ENCODE measurements at regions not wholly inside any gene's neighbourhood (a gene's known extent, or its start where the extent isn't known, plus 50 kb on each side); places are given as distances from the start of the nearest gene placed in this dataset.

- no peak for DNase-seq (ENCODE audit: low read depth)
- Histone ChIP-seq H3K36me3 (ENCODE audit: control insufficient read depth, insufficient read depth, low read length) (no peaks in the 10 kb centered on the region), H3K4me3 (ENCODE audit: low read depth, low read length) (no peak overlapping the region), H3K27me3 (ENCODE audit: control insufficient read depth, insufficient read depth, low read length) (no peaks in the 10 kb centered on the region)
- TF ChIP-seq CTCF (IDR thresholded peaks at IDR 0.05; ENCODE audit: insufficient read depth, low read length, poor library complexity, severe bottlenecking): no peak
Observed at GRCh38 chr6:132198896-132199295, 202.4 kb downstream of the MOXD1 start.

- Histone ChIP-seq H3K27me3 (ENCODE audit: control insufficient read depth, insufficient read depth, low read length) (no peaks in the 10 kb centered on the region), H3K4me3 (ENCODE audit: low read depth, low read length) (no peak overlapping the region), H3K36me3 (ENCODE audit: control insufficient read depth, insufficient read depth, low read length) (no peaks in the 10 kb centered on the region)
- no peak for TF ChIP-seq CTCF (IDR thresholded peaks at IDR 0.05; ENCODE audit: insufficient read depth, low read length, poor library complexity, severe bottlenecking)
- DNase-seq (ENCODE audit: low read depth): no peak
Observed at GRCh38 chr6:132198040-132198439, 203.2 kb downstream of the MOXD1 start.

- no peak for TF ChIP-seq CTCF (IDR thresholded peaks at IDR 0.05; ENCODE audit: insufficient read depth, low read length, poor library complexity, severe bottlenecking)
- no peaks in the 10 kb centered on the region for H3K36me3 ChIP-seq (ENCODE audit: control insufficient read depth, insufficient read depth, low read length)
- H3K27me3 ChIP-seq (ENCODE audit: control insufficient read depth, insufficient read depth, low read length): no peaks in the 10 kb centered on the region
- no peak overlapping the region for H3K4me3 ChIP-seq (ENCODE audit: low read depth, low read length)
- no peak for DNase-seq (ENCODE audit: low read depth)
Observed at GRCh38 chr6:132194529-132194928, 206.7 kb downstream of the MOXD1 start.

GRCh38 chr6:132192631-132193030, 208.6 kb downstream of the MOXD1 start:
- TF ChIP-seq CTCF (IDR thresholded peaks at IDR 0.05; ENCODE audit: insufficient read depth, low read length, poor library complexity, severe bottlenecking): no peak
- no peaks in the 10 kb centered on the region for H3K36me3 ChIP-seq (ENCODE audit: control insufficient read depth, insufficient read depth, low read length)
- no peak for DNase-seq (ENCODE audit: low read depth)

DNA sequence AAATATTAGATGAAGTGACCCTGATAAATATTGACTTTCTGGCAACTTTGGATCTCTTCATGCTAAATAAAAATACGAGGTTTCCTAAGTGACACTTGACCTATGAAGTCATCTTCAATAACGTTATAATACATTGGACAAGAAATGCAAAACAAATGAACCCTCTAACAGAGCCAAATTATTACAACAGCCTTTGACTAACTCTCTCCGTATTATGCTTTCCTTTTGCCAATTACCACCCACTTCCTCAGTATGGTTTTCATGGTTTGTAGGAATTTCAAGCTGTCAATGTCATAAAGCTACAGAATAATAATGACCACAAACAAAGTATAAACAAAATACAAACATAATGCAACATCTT, 210.5 kb downstream of the MOXD1 start:
- no peak for TF ChIP-seq CTCF (IDR thresholded peaks at IDR 0.05; ENCODE audit: insufficient read depth, low read length, poor library complexity, severe bottlenecking)
- H3K36me3 ChIP-seq (ENCODE audit: control insufficient read depth, insufficient read depth, low read length): no peaks in the 10 kb centered on the region
- no peak for DNase-seq (ENCODE audit: low read depth)
- H3K4me3 ChIP-seq (ENCODE audit: low read depth, low read length): no peak overlapping the region
- no peaks in the 10 kb centered on the region for H3K27me3 ChIP-seq (ENCODE audit: control insufficient read depth, insufficient read depth, low read length)

More at GRCh38 chr6:132192631-132193030, 208.6 kb downstream of the MOXD1 start:
- Histone ChIP-seq H3K27me3 (ENCODE audit: control insufficient read depth, insufficient read depth, low read length) (no peaks in the 10 kb centered on the region), H3K4me3 (ENCODE audit: low read depth, low read length) (no peak overlapping the region)

- TF ChIP-seq CTCF (IDR thresholded peaks at IDR 0.05; ENCODE audit: insufficient read depth, low read length, poor library complexity, severe bottlenecking): no peak
- Histone ChIP-seq H3K36me3 (ENCODE audit: control insufficient read depth, insufficient read depth, low read length) (no peaks in the 10 kb centered on the region), H3K4me3 (ENCODE audit: low read depth, low read length) (no peak overlapping the region), H3K27me3 (ENCODE audit: control insufficient read depth, insufficient read depth, low read length) (no peaks in the 10 kb centered on the region)
- no peak for DNase-seq (ENCODE audit: low read depth)
Observed at GRCh38 chr6:132190097-132190814, 211.0 kb downstream of the MOXD1 start.

All from kidney epithelial cell (primary cell).